DND-41 (cell line): ENCODE measurements at regions not wholly inside any gene's neighbourhood (a gene's known extent, or its start where the extent isn't known, plus 50 kb on each side); places are given as distances from the start of the nearest gene placed in this dataset.

Experiments
- ATAC-seq: fragments of 200-7000 bp; cut with Tn5 transposase; 3 replicates; pipeline ENCODE4 v1.9.1; 2021; ENCODE audit warnings: low read depth; ENCODE audit not compliant: insufficient read depth
- DNase-seq: peaks from one replicate; pipeline ENCODE4 v3.0.0-alpha.2; 2020
- H2AFZ ChIP-seq: 2 replicates; pipeline ENCODE4 v1.6.0; 2012; ENCODE audit warnings: low read depth, low read length
- H3K27ac ChIP-seq: 2 replicates; pipeline ENCODE4 v1.5.1; 2012; ENCODE audit warnings: low read length, inconsistent platforms
- H3K27me3 ChIP-seq: fragments of 200-600 bp; sonication (generic); 2 replicates; pipeline ENCODE4 v1.6.0; 2012; ENCODE audit warnings: low read length, mild to moderate bottlenecking, inconsistent platforms; ENCODE audit not compliant: insufficient read depth, poor library complexity
- H3K36me3 ChIP-seq: 2 replicates; pipeline ENCODE4 v1.5.1; 2012; ENCODE audit warnings: low read length, inconsistent platforms; ENCODE audit not compliant: insufficient read depth
- H3K4me1 ChIP-seq: 2 replicates; pipeline ENCODE4 v1.5.1; 2012; ENCODE audit warnings: mild to moderate bottlenecking, low read length; ENCODE audit not compliant: insufficient read depth
- H3K4me2 ChIP-seq: 2 replicates; pipeline ENCODE4 v1.6.0; 2012; ENCODE audit warnings: mild to moderate bottlenecking, moderate library complexity, low read length, inconsistent platforms; ENCODE audit not compliant: insufficient read depth
- H3K4me3 ChIP-seq, 2 experiments: fragments of 200-600 bp in 1 of 2; shearing (Covaris generic) in 1 of 2; 2 replicates each; pipeline ENCODE4 v1.5.1; 2012 to 2016; ENCODE audit warnings: inconsistent platforms in 2 of 2, low read length in 2 of 2, mild to moderate bottlenecking in 2 of 2, low read depth in 1 of 2, moderate library complexity in 1 of 2
- H3K79me2 ChIP-seq: 2 replicates; pipeline ENCODE4 v1.6.0; 2012; ENCODE audit warnings: low read length, inconsistent platforms; ENCODE audit not compliant: insufficient read depth
- H3K9ac ChIP-seq: 2 replicates; pipeline ENCODE4 v1.6.0; 2012; ENCODE audit warnings: low read depth, mild to moderate bottlenecking, inconsistent platforms, low read length, moderate library complexity
- H3K9me3 ChIP-seq: 2 replicates; pipeline ENCODE4 v1.5.1; 2012; ENCODE audit warnings: low read length, moderate library complexity, mild to moderate bottlenecking, inconsistent platforms; ENCODE audit not compliant: insufficient read depth, severe bottlenecking
- H4K20me1 ChIP-seq: 2 replicates; pipeline ENCODE4 v1.6.0; 2012; ENCODE audit warnings: low read length; ENCODE audit not compliant: insufficient read depth
- CTCF ChIP-seq: IDR thresholded peaks from 2 replicates; pipeline ENCODE4 v1.5.1; 2012; ENCODE audit warnings: borderline replicate concordance, low read length, moderate library complexity, mild to moderate bottlenecking; ENCODE audit not compliant: poor library complexity, severe bottlenecking; ENCODE audit errors: extremely low read depth
- EZH2 ChIP-seq: IDR thresholded peaks from 3 replicates; pipeline ENCODE4 v1.6.1; 2012; ENCODE audit warnings: borderline replicate concordance, low read depth, mild to moderate bottlenecking, moderate library complexity, low read length, inconsistent platforms; ENCODE audit not compliant: severe bottlenecking

- Histone ChIP-seq H3K27me3 (no peaks in the 10 kb centered on the region), H2AFZ (no peak overlapping the region), H3K4me1 (no peaks in the 10 kb centered on the region), H3K9me3 (no peaks in the 10 kb centered on the region), H4K20me1 (no peaks in the 10 kb centered on the region), H3K4me2 (no peak overlapping the region), H3K9ac (no peak overlapping the region), H3K4me3 (no peak overlapping the region), H3K79me2 (no peaks in the 10 kb centered on the region), H3K27ac (no peak overlapping the region), H3K36me3 (no peaks in the 10 kb centered on the region)
- ATAC-seq (no peak), DNase-seq (no peak)
- TF ChIP-seq EZH2 (no peak), CTCF (no peak)
Measured at GRCh38 chr15:62799037-62799436, 243.5 kb upstream of the TPM1 start.

DNA sequence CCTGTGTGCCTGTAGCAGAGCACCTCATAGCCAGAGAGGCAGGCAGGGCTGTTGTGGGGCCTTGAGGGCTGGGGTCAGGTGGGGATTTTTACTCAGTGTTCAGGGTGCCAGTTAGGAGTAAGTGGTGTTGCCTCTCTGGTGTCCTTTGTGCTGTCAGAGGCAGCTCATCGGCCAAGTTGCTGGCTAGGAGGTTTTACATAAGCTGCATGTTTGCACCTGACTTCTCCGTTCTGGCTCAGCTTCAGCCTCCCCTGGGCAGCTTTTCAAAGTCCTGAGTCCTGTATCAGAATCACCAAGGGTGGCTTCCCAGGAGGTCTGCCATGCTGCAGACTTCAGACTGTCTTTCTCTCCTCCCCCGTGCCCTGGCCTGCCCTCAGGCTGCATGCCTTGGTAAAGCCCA lies 242.6 kb upstream of the TPM1 start:
- no peaks in the 10 kb centered on the region for H3K36me3 ChIP-seq
- ATAC-seq (no peak), DNase-seq (no peak)
- no peaks in the 10 kb centered on the region for H3K27me3 ChIP-seq
- TF ChIP-seq EZH2 (no peak), CTCF (no peak)
- H3K4me3 ChIP-seq = no peak overlapping the region
- H3K79me2 ChIP-seq = no peaks in the 10 kb centered on the region
- H3K27ac ChIP-seq = no peak overlapping the region
- H3K9ac ChIP-seq = no peak overlapping the region
- no peaks in the 10 kb centered on the region for H3K9me3 ChIP-seq
- no peak overlapping the region for H3K4me2 ChIP-seq
- H4K20me1 ChIP-seq = no peaks in the 10 kb centered on the region
- H2AFZ ChIP-seq = no peak overlapping the region
- no peaks in the 10 kb centered on the region for H3K4me1 ChIP-seq

- no peaks in the 10 kb centered on the region for H4K20me1 ChIP-seq
- H3K9me3 ChIP-seq = no peaks in the 10 kb centered on the region
- H3K4me2 ChIP-seq = no peak overlapping the region
- no peaks in the 10 kb centered on the region for H3K36me3 ChIP-seq
- no peaks in the 10 kb centered on the region for H3K79me2 ChIP-seq
- no peak overlapping the region for H3K9ac ChIP-seq
- no peak for ATAC-seq
- no peak overlapping the region for H3K4me3 ChIP-seq
- H3K4me1 ChIP-seq = no peaks in the 10 kb centered on the region
- DNase-seq = no peak
- no peak for TF ChIP-seq CTCF
- no peak for TF ChIP-seq EZH2
- no peak overlapping the region for H3K27ac ChIP-seq
- no peaks in the 10 kb centered on the region for H3K27me3 ChIP-seq
- H2AFZ ChIP-seq = no peak overlapping the region
Measured at GRCh38 chr15:62802612-62803011, 239.9 kb upstream of the TPM1 start.

GRCh38 chr15:62803856-62804400 lies 238.6 kb upstream of the TPM1 start:
- no peak for TF ChIP-seq CTCF
- TF ChIP-seq EZH2 = no peak
- no peak for ATAC-seq
- Histone ChIP-seq H3K4me3 (no peak overlapping the region), H3K27ac (no peak overlapping the region), H2AFZ (no peak overlapping the region), H3K9me3 (no peaks in the 10 kb centered on the region), H3K79me2 (no peaks in the 10 kb centered on the region), H4K20me1 (no peaks in the 10 kb centered on the region), H3K4me2 (no peak overlapping the region), H3K36me3 (no peaks in the 10 kb centered on the region), H3K27me3 (no peaks in the 10 kb centered on the region), H3K4me1 (no peaks in the 10 kb centered on the region), H3K9ac (no peak overlapping the region)
- no peak for DNase-seq
